Keratinocyte (primary cell): ENCODE measurements at regions not wholly inside any gene's neighbourhood (a gene's known extent, or its start where the extent isn't known, plus 50 kb on each side); places are given as distances from the start of the nearest gene placed in this dataset.

Source experiments
- DNase-seq: peaks from one replicate; pipeline ENCODE4 v3.0.0-alpha.2; 2011; ENCODE audit warnings: low read depth, missing footprints, low spot score
- FAIRE-seq: peaks from 2 replicates; lab custom pipeline; 2011; peaks lifted over from hg19 to GRCh38; lab: Jason Lieb, UNC
- H2AFZ ChIP-seq: 2 replicates; pipeline ENCODE4 v1.6.0; 2012; ENCODE audit warnings: low read length, control low read depth, inconsistent platforms; ENCODE audit not compliant: control insufficient read depth
- H3K27ac ChIP-seq: 2 replicates; pipeline ENCODE4 v1.5.1; 2011; ENCODE audit warnings: low read length; ENCODE audit not compliant: control insufficient read depth, insufficient read depth
- H3K27me3 ChIP-seq: 3 replicates; pipeline ENCODE4 v1.6.0; 2011; ENCODE audit warnings: low read length; ENCODE audit not compliant: control insufficient read depth, insufficient read depth; ENCODE audit errors: extremely low read depth
- H3K36me3 ChIP-seq, 2 experiments: 2 replicates in 1 of 2; 3 replicates in 1 of 2; pipeline ENCODE4 v1.5.1; 2011; ENCODE audit warnings: low read length in 2 of 2, mild to moderate bottlenecking in 1 of 2; ENCODE audit not compliant: control insufficient read depth in 2 of 2, insufficient read depth in 2 of 2; ENCODE audit errors: extremely low read depth in 1 of 2
- H3K4me1 ChIP-seq: 3 replicates; pipeline ENCODE4 v1.5.1; 2011; ENCODE audit warnings: low read length; ENCODE audit not compliant: control insufficient read depth, insufficient read depth; ENCODE audit errors: extremely low read depth
- H3K4me2 ChIP-seq: 3 replicates; pipeline ENCODE4 v1.6.0; 2011; ENCODE audit warnings: low read depth, low read length; ENCODE audit not compliant: control insufficient read depth, insufficient read depth; ENCODE audit errors: extremely low read depth
- H3K4me3 ChIP-seq, 3 experiments: fragments of 200-600 bp in 1 of 3; sonication (generic) in 1 of 3; 2 replicates in 2 of 3; 3 replicates in 1 of 3; pipeline ENCODE4 v1.5.1; 2011 to 2016; ENCODE audit warnings: low read length in 3 of 3, mild to moderate bottlenecking in 3 of 3, control low read depth in 2 of 3, inconsistent platforms in 1 of 3, low read depth in 1 of 3, mixed read lengths in 1 of 3, mixed run types in 1 of 3, moderate library complexity in 1 of 3; ENCODE audit not compliant: control insufficient read depth in 2 of 3, insufficient read depth in 2 of 3; ENCODE audit errors: extremely low read depth in 1 of 3
- H3K79me2 ChIP-seq: 2 replicates; pipeline ENCODE4 v1.6.0; 2012; ENCODE audit warnings: low read length; ENCODE audit not compliant: control insufficient read depth, insufficient read depth
- H3K9ac ChIP-seq: 3 replicates; pipeline ENCODE4 v1.6.0; 2011; ENCODE audit warnings: low read length; ENCODE audit not compliant: control insufficient read depth, insufficient read depth; ENCODE audit errors: extremely low read depth
- H3K9me1 ChIP-seq: 3 replicates; pipeline ENCODE4 v1.6.0; 2011; ENCODE audit warnings: low read length; ENCODE audit not compliant: control insufficient read depth, insufficient read depth; ENCODE audit errors: extremely low read depth
- H3K9me3 ChIP-seq: 2 replicates; pipeline ENCODE4 v1.5.1; 2012; ENCODE audit warnings: low read depth, low read length; ENCODE audit not compliant: control insufficient read depth
- H4K20me1 ChIP-seq: 3 replicates; pipeline ENCODE4 v1.6.0; 2011; ENCODE audit warnings: low read length; ENCODE audit not compliant: control insufficient read depth, insufficient read depth; ENCODE audit errors: extremely low read depth
- EZH2 ChIP-seq: IDR thresholded peaks from one replicate; pipeline ENCODE4 v1.6.1; 2012; ENCODE audit warnings: inconsistent platforms, mild to moderate bottlenecking, low read length, moderate library complexity
- dilution Hi-C: fragments of 300-500 bp; cut with MboI; formaldehyde crosslinking; loops from one replicate; pipeline ENCODE4 v1.7.0; 2020; ENCODE audit warnings: low sequenced_read_pairs; ENCODE audit not compliant: extremely low pct_ligation_motif_present
- TF ChIP-seq, protein P1 (sequence below), 3 experiments: IDR thresholded peaks in 1 of 3; conservative IDR thresholded peaks in 1 of 3; optimal IDR thresholded peaks in 1 of 3; 2 replicates in 2 of 3; 3 replicates in 1 of 3; pipeline versions ENCODE3 to v1.5.1; 2011; ENCODE audit warnings: low read length in 3 of 3, mild to moderate bottlenecking in 3 of 3, moderate library complexity in 2 of 3, control low read depth in 1 of 3, inconsistent platforms in 1 of 3; ENCODE audit not compliant: insufficient read depth in 2 of 3; ENCODE audit errors: extremely low read depth in 1 of 3

DNA sequence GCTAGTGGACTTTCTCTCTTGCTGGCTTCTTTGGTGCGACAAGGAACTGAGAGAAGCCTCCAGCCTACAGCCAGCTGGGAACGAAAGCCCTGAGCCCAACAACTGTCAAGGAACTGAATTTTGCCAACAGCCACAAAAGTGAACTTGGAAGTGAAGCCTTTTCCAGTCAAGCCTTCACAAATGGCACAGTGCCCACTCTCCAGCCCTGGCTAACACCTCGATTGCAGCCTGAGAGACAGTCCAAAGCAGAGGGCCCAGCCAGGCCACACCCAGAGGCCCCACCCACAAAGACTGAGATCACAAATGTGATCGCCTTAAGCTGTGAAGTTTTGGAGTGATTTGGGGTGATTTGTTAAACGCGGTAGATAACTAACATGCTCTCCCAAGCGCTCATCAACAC lies 244.6 kb upstream of the SDK2 start:
- peaks cover 4% of the 10 kb centered on the region for H3K27me3 ChIP-seq
- H3K9me1 ChIP-seq, result no peaks in the 10 kb centered on the region
- DNase-seq (no peak), FAIRE-seq (no peak)
- no peaks in the 10 kb centered on the region for H3K9me3 ChIP-seq
- no peaks in the 10 kb centered on the region for H3K36me3 ChIP-seq
- H3K4me2 ChIP-seq, result no peak overlapping the region
- no peak overlapping the region for H2AFZ ChIP-seq
- H3K4me3 ChIP-seq, result no peak overlapping the region
- no peak overlapping the region for H3K27ac ChIP-seq
- H3K4me1 ChIP-seq, result no peaks in the 10 kb centered on the region
- H3K79me2 ChIP-seq, result no peaks in the 10 kb centered on the region
- no peak overlapping the region for H3K9ac ChIP-seq
- H4K20me1 ChIP-seq, result no peaks in the 10 kb centered on the region
- dilution Hi-C loops, result no loop called here
- TF ChIP-seq, protein P1, sequence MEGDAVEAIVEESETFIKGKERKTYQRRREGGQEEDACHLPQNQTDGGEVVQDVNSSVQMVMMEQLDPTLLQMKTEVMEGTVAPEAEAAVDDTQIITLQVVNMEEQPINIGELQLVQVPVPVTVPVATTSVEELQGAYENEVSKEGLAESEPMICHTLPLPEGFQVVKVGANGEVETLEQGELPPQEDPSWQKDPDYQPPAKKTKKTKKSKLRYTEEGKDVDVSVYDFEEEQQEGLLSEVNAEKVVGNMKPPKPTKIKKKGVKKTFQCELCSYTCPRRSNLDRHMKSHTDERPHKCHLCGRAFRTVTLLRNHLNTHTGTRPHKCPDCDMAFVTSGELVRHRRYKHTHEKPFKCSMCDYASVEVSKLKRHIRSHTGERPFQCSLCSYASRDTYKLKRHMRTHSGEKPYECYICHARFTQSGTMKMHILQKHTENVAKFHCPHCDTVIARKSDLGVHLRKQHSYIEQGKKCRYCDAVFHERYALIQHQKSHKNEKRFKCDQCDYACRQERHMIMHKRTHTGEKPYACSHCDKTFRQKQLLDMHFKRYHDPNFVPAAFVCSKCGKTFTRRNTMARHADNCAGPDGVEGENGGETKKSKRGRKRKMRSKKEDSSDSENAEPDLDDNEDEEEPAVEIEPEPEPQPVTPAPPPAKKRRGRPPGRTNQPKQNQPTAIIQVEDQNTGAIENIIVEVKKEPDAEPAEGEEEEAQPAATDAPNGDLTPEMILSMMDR (optimal IDR thresholded peaks at IDR 0.05 in 1 of 3, IDR thresholded peaks at IDR 0.05 in 1 of 3, conservative IDR thresholded peaks at IDR 0.05 in 1 of 3; ENCODE audit: extremely low read depth in 1 of 3, insufficient read depth in 2 of 3, low read length in 3 of 3), result no peak
- TF ChIP-seq EZH2, result no peak

DNA sequence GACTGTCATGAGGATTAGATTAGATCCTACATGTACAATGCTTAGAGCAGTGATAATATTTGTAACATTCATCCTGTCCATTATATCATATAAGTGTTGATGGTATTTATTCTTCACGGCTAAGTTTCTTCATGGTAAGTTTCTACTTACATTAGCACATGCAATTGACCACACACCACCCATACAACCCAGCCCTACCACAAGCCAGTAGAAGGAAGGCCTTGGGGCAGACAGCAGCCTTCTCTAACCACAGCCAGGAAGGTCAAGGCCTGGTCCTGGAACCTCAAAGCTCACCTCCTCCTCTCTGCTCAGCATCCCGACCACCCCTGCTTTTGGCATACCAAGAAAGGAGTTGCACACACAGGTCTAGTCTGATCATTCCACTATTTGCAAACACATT lies 245.2 kb upstream of the SDK2 start:
- Histone ChIP-seq H3K27ac (no peak overlapping the region), H3K27me3 (peaks cover 4% of the 10 kb centered on the region), H3K9ac (no peak overlapping the region), H3K4me1 (no peaks in the 10 kb centered on the region), H3K9me3 (no peaks in the 10 kb centered on the region), H3K9me1 (no peaks in the 10 kb centered on the region), H3K36me3 (no peaks in the 10 kb centered on the region), H3K79me2 (no peaks in the 10 kb centered on the region), H4K20me1 (no peaks in the 10 kb centered on the region), H2AFZ (no peak overlapping the region), H3K4me3 (no peak overlapping the region), H3K4me2 (no peak overlapping the region)
- no peak for FAIRE-seq
- dilution Hi-C loops, result no loop called here
- DNase-seq, result no peak
- TF ChIP-seq, protein P1 (optimal IDR thresholded peaks at IDR 0.05 in 1 of 3, IDR thresholded peaks at IDR 0.05 in 1 of 3, conservative IDR thresholded peaks at IDR 0.05 in 1 of 3; ENCODE audit: extremely low read depth in 1 of 3, insufficient read depth in 2 of 3, low read length in 3 of 3), result no peak
- no peak for TF ChIP-seq EZH2
